ENCODE measurements at regions not wholly inside any gene's neighbourhood (a gene's known extent, or its start where the extent isn't known, plus 50 kb on each side); places are given as distances from the start of the nearest gene placed in this dataset.

DNA sequence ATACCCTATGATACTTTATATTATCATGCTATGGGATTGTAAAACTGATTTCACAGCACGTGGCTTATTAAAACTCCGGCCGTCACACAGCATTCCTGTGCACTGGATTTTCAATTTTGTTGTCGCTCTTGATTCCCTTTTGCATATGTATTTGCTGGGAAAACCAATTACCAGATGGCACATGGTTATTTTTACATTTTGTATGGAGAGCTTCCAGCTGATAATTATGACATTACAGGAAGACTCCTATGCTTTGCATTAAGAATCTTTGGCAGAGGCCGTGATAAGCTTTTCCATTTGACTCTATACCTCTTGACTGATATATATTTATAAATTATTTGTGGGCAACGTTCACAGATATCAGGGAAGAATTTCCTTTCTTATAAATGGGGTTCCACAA lies 381.2 kb upstream of the RORB start:
- Histone ChIP-seq H3K4me3 (ENCODE audit: control extremely low read depth in 1 of 5, extremely low read depth in 1 of 5, insufficient read depth in 1 of 5, low read depth in 2 of 5, low read length in 4 of 5) (no peak overlapping the region), H3K9me3 (ENCODE audit: control extremely low read depth in 1 of 3, control insufficient read depth in 2 of 3, insufficient read depth in 1 of 3, low read length in 2 of 3) (no peaks in the 10 kb centered on the region), H3K4me2 (replicated peaks; ENCODE audit: low read depth, low read length, poor library complexity, severe bottlenecking) (no peak overlapping the region), H3K27ac (ENCODE audit: low read length in 2 of 2) (no peak overlapping the region), H3K9ac (ENCODE audit: low read length) (no peak overlapping the region), H3K4me1 (ENCODE audit: control insufficient read depth in 2 of 2, insufficient read depth in 2 of 2, low read length in 2 of 2) (no peaks in the 10 kb centered on the region), H3K27me3 (replicated peaks in 1 of 4; ENCODE audit: control extremely low read depth in 1 of 4, control insufficient read depth in 3 of 4, insufficient read depth in 4 of 4, low read length in 3 of 4) (no peaks in the 10 kb centered on the region), H3K36me3 (replicated peaks in 1 of 2; ENCODE audit: control extremely low read depth in 1 of 2, control insufficient read depth in 1 of 2, extremely low read depth in 1 of 2, insufficient read depth in 2 of 2, low read length in 1 of 2) (no peaks in the 10 kb centered on the region), H3K79me2 (ENCODE audit: control insufficient read depth, insufficient read depth, low read length) (no peaks in the 10 kb centered on the region), H2AFZ (ENCODE audit: insufficient read depth, low read depth, low read length, poor library complexity, severe bottlenecking) (no peak overlapping the region), H4K20me1 (ENCODE audit: control insufficient read depth, insufficient read depth, low read length, poor library complexity, severe bottlenecking) (no peaks in the 10 kb centered on the region)
- Mint-ChIP-seq H3K27me3 (no peaks in the 10 kb centered on the region), H3K4me3 (no peak overlapping the region), H3K9me3 (ENCODE audit: insufficient read depth) (no peaks in the 10 kb centered on the region), H3K27ac (no peak overlapping the region), H3K4me1 (no peaks in the 10 kb centered on the region)
- WGBS (ENCODE audit: insufficient coverage) = no CpG with 5 or more reads among the region's 6 CpGs
- TF ChIP-seq, protein P1, sequence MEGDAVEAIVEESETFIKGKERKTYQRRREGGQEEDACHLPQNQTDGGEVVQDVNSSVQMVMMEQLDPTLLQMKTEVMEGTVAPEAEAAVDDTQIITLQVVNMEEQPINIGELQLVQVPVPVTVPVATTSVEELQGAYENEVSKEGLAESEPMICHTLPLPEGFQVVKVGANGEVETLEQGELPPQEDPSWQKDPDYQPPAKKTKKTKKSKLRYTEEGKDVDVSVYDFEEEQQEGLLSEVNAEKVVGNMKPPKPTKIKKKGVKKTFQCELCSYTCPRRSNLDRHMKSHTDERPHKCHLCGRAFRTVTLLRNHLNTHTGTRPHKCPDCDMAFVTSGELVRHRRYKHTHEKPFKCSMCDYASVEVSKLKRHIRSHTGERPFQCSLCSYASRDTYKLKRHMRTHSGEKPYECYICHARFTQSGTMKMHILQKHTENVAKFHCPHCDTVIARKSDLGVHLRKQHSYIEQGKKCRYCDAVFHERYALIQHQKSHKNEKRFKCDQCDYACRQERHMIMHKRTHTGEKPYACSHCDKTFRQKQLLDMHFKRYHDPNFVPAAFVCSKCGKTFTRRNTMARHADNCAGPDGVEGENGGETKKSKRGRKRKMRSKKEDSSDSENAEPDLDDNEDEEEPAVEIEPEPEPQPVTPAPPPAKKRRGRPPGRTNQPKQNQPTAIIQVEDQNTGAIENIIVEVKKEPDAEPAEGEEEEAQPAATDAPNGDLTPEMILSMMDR (IDR thresholded peaks at IDR 0.05) = no peak
- no peak for TF ChIP-seq EZH2 (IDR thresholded peaks at IDR 0.05; ENCODE audit: borderline replicate concordance, insufficient read depth, low read depth, low read length, poor library complexity, severe bottlenecking)
- intact Hi-C loops (cut with micrococcal nuclease) = no loop called here
- ATAC-seq (ENCODE audit: low read depth) = no peak
- ChIA-PET CTCF (no interaction called here), POLR2A (no interaction called here)
- no peak for DNase-seq

DNA sequence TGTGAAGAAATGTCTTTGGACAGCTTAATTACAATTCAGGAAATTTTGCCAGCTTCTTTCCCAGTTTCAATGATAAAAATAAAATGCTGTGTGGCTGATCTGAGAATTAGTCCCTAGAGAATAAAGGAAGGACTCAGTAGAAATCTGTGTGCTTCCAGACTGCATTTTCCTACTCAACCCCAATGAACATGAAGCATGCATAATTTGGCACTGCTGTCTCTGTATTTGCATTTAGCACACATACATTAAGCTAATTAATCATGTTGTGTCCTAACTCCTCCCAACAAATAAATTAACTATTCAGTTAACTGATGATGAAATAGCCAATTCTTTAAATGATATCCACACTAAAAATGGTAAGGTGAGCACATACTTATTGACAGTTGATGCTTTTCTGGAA lies 380.0 kb upstream of the RORB start:
- ATAC-seq (ENCODE audit: low read depth) (no peak), DNase-seq (no peak)
- no peak overlapping the region for H3K27ac ChIP-seq (ENCODE audit: low read length in 2 of 2)
- no peaks in the 10 kb centered on the region for H3K9me3 ChIP-seq (ENCODE audit: control extremely low read depth in 1 of 3, control insufficient read depth in 2 of 3, insufficient read depth in 1 of 3, low read length in 2 of 3)
- H3K4me3 ChIP-seq (ENCODE audit: control extremely low read depth in 1 of 5, extremely low read depth in 1 of 5, insufficient read depth in 1 of 5, low read depth in 2 of 5, low read length in 4 of 5) = no peak overlapping the region
- TF ChIP-seq EZH2 (IDR thresholded peaks at IDR 0.05; ENCODE audit: borderline replicate concordance, insufficient read depth, low read depth, low read length, poor library complexity, severe bottlenecking) = no peak
- TF ChIP-seq, protein P1 (IDR thresholded peaks at IDR 0.05) = no peak
- no peak overlapping the region for H3K9ac ChIP-seq (ENCODE audit: low read length)
- Mint-ChIP-seq H3K4me3 (no peak overlapping the region), H3K4me1 (no peaks in the 10 kb centered on the region), H3K27ac (no peak overlapping the region), H3K9me3 (ENCODE audit: insufficient read depth) (no peaks in the 10 kb centered on the region), H3K27me3 (no peaks in the 10 kb centered on the region)
- no peaks in the 10 kb centered on the region for H4K20me1 ChIP-seq (ENCODE audit: control insufficient read depth, insufficient read depth, low read length, poor library complexity, severe bottlenecking)
- CTCF ChIA-PET = no interaction called here
- POLR2A ChIA-PET = no interaction called here
- no peak overlapping the region for H2AFZ ChIP-seq (ENCODE audit: insufficient read depth, low read depth, low read length, poor library complexity, severe bottlenecking)
- no peaks in the 10 kb centered on the region for H3K4me1 ChIP-seq (ENCODE audit: control insufficient read depth in 2 of 2, insufficient read depth in 2 of 2, low read length in 2 of 2)
- H3K27me3 ChIP-seq (replicated peaks in 1 of 4; ENCODE audit: control extremely low read depth in 1 of 4, control insufficient read depth in 3 of 4, insufficient read depth in 4 of 4, low read length in 3 of 4) = no peaks in the 10 kb centered on the region
- intact Hi-C loops (cut with micrococcal nuclease) = no loop called here
- no peaks in the 10 kb centered on the region for H3K79me2 ChIP-seq (ENCODE audit: control insufficient read depth, insufficient read depth, low read length)
- H3K36me3 ChIP-seq (replicated peaks in 1 of 2; ENCODE audit: control extremely low read depth in 1 of 2, control insufficient read depth in 1 of 2, extremely low read depth in 1 of 2, insufficient read depth in 2 of 2, low read length in 1 of 2) = no peaks in the 10 kb centered on the region
- no peak overlapping the region for H3K4me2 ChIP-seq (replicated peaks; ENCODE audit: low read depth, low read length, poor library complexity, severe bottlenecking)
